ENCODE measurements at regions not wholly inside any gene's neighbourhood (a gene's known extent, or its start where the extent isn't known, plus 50 kb on each side); places are given as distances from the start of the nearest gene placed in this dataset.

GRCh38 chr2:45285771-45286390, 276.6 kb upstream of the SIX2 start:
- Histone ChIP-seq H3K4me3 (no peak overlapping the region), H3K4me1 (no peaks in the 10 kb centered on the region), H3K36me3 (no peaks in the 10 kb centered on the region), H3K27me3 (no peaks in the 10 kb centered on the region), H3K27ac (no peak overlapping the region), H3K9me3 (no peaks in the 10 kb centered on the region)
- no peak for DNase-seq
- no peak for TF ChIP-seq POLR2A (IDR thresholded peaks at IDR 0.05)
- TF ChIP-seq CTCF (IDR thresholded peaks at IDR 0.05) = no peak
- intact Hi-C loops (cut with DNase I) = no loop called here
- WGBS, 4 donors = 71 to 86% (median 78%) methylated on average over 4 of the region's 4 CpGs
- no peak for ATAC-seq

- Histone ChIP-seq H3K27me3 (no peaks in the 10 kb centered on the region), H3K36me3 (no peaks in the 10 kb centered on the region), H3K4me1 (no peaks in the 10 kb centered on the region), H3K27ac (no peak overlapping the region), H3K4me3 (no peak overlapping the region), H3K9me3 (no peaks in the 10 kb centered on the region)
- WGBS, 4 donors = 82 to 86% (median 84%) methylated on average over 5 of the region's 5 CpGs
- DNase-seq (no peak), ATAC-seq (no peak)
- no peak for TF ChIP-seq POLR2A (IDR thresholded peaks at IDR 0.05)
- TF ChIP-seq CTCF (IDR thresholded peaks at IDR 0.05) = no peak
- intact Hi-C loops (cut with DNase I) = no loop called here
Observed at GRCh38 chr2:45285311-45285710, 276.1 kb upstream of the SIX2 start.

- no peak for DNase-seq
- no peaks in the 10 kb centered on the region for H3K4me1 ChIP-seq
Observed at GRCh38 chr2:45284621-45284995, 275.4 kb upstream of the SIX2 start.

More at GRCh38 chr2:45284621-45284995, 275.4 kb upstream of the SIX2 start:
- no peaks in the 10 kb centered on the region for H3K36me3 ChIP-seq
- WGBS, 4 donors = 74 to 87% (median 82%) methylated on average over 2 of the region's 2 CpGs
- H3K27ac ChIP-seq = no peak overlapping the region
- no peak for ATAC-seq
- no peak for TF ChIP-seq POLR2A (IDR thresholded peaks at IDR 0.05)
- TF ChIP-seq CTCF (IDR thresholded peaks at IDR 0.05) = no peak
- H3K4me3 ChIP-seq = no peak overlapping the region
- no peaks in the 10 kb centered on the region for H3K9me3 ChIP-seq
- H3K27me3 ChIP-seq = no peaks in the 10 kb centered on the region
- intact Hi-C loops (cut with DNase I) = no loop called here

Data from heart left ventricle (tissue), 16 donors.